ENCODE measurements at regions not wholly inside any gene's neighbourhood (a gene's known extent, or its start where the extent isn't known, plus 50 kb on each side); places are given as distances from the start of the nearest gene placed in this dataset.

- H2BK12ac ChIP-seq (ENCODE audit: low read length) = no peak overlapping the region
- no peaks in the 10 kb centered on the region for H3K36me3 ChIP-seq (replicated peaks in 1 of 2; ENCODE audit: control insufficient read depth in 2 of 2, insufficient read depth in 2 of 2, low read length in 2 of 2)
- H3K14ac ChIP-seq (ENCODE audit: low read length) = no peak overlapping the region
- no peak overlapping the region for H3K4me3 ChIP-seq (ENCODE audit: low read length in 2 of 2)
- no peak overlapping the region for H3K9ac ChIP-seq (ENCODE audit: low read depth, low read length, poor library complexity)
- H3K79me1 ChIP-seq (ENCODE audit: low read depth, low read length) = no peaks in the 10 kb centered on the region
- H3K4me1 ChIP-seq (ENCODE audit: control insufficient read depth in 2 of 2, insufficient read depth in 1 of 2, low read depth in 1 of 2, low read length in 2 of 2) = no peaks in the 10 kb centered on the region
- no peak overlapping the region for H2BK5ac ChIP-seq (ENCODE audit: low read length)
- no peak overlapping the region for H4K8ac ChIP-seq (ENCODE audit: low read depth, low read length)
- H2AFZ ChIP-seq (ENCODE audit: low read length) = no peak overlapping the region
- H2BK15ac ChIP-seq (ENCODE audit: low read length) = no peak overlapping the region
- H3K27ac ChIP-seq (replicated peaks; ENCODE audit: low read length) = no peak overlapping the region
- H3K23ac ChIP-seq (ENCODE audit: low read depth, low read length, poor library complexity) = no peak overlapping the region
- H3K18ac ChIP-seq (ENCODE audit: low read length) = no peak overlapping the region
- H3K4ac ChIP-seq (ENCODE audit: low read length) = no peak overlapping the region
- H2BK120ac ChIP-seq (ENCODE audit: low read depth, low read length) = no peak overlapping the region
- H4K91ac ChIP-seq (ENCODE audit: low read depth, low read length, poor library complexity) = no peak overlapping the region
- H2AK5ac ChIP-seq (ENCODE audit: low read depth, low read length) = no peak overlapping the region
- no peak for DNase-seq (ENCODE audit: low spot score)
- H3K27me3 ChIP-seq (ENCODE audit: control insufficient read depth in 3 of 3, insufficient read depth in 3 of 3, low read depth in 1 of 3, low read length in 3 of 3) = no peaks in the 10 kb centered on the region
- no CpG with 5 or more reads among the region's 2 CpGs for WGBS, 2 donors (ENCODE audit: extremely low coverage in 2 of 2, insufficient read length in 2 of 2, insufficient replicate concordance in 1 of 2)
- H3K4me2 ChIP-seq (ENCODE audit: insufficient read depth, low read length, poor library complexity, severe bottlenecking) = no peak overlapping the region
- no peaks in the 10 kb centered on the region for H3K9me3 ChIP-seq (replicated peaks in 1 of 2; ENCODE audit: control insufficient read depth in 2 of 2, insufficient read depth in 1 of 2, low read depth in 1 of 2, low read length in 2 of 2)
Observed at GRCh38 chr2:78175645-78176044, 653.5 kb upstream of the LRRTM4 start.

GRCh38 chr2:78201064-78201575 is 678.9 kb upstream of the LRRTM4 start:
- Histone ChIP-seq H4K91ac (ENCODE audit: low read depth, low read length, poor library complexity) (no peak overlapping the region), H4K8ac (ENCODE audit: low read depth, low read length) (no peak overlapping the region), H3K14ac (ENCODE audit: low read length) (no peak overlapping the region), H2AK5ac (ENCODE audit: low read depth, low read length) (no peak overlapping the region), H3K79me1 (ENCODE audit: low read depth, low read length) (no peaks in the 10 kb centered on the region), H3K4me3 (ENCODE audit: low read length in 2 of 2) (no peak overlapping the region), H3K4me2 (ENCODE audit: insufficient read depth, low read length, poor library complexity, severe bottlenecking) (no peak overlapping the region), H2AFZ (ENCODE audit: low read length) (no peak overlapping the region), H3K36me3 (replicated peaks in 1 of 2; ENCODE audit: control insufficient read depth in 2 of 2, insufficient read depth in 2 of 2, low read length in 2 of 2) (no peaks in the 10 kb centered on the region), H3K27ac (replicated peaks; ENCODE audit: low read length) (no peak overlapping the region), H3K23ac (ENCODE audit: low read depth, low read length, poor library complexity) (no peak overlapping the region), H3K18ac (ENCODE audit: low read length) (no peak overlapping the region), H3K9ac (ENCODE audit: low read depth, low read length, poor library complexity) (no peak overlapping the region), H3K27me3 (ENCODE audit: control insufficient read depth in 3 of 3, insufficient read depth in 3 of 3, low read depth in 1 of 3, low read length in 3 of 3) (no peaks in the 10 kb centered on the region), H3K4ac (ENCODE audit: low read length) (no peak overlapping the region), H2BK12ac (ENCODE audit: low read length) (no peak overlapping the region), H2BK15ac (ENCODE audit: low read length) (no peak overlapping the region), H3K4me1 (ENCODE audit: control insufficient read depth in 2 of 2, insufficient read depth in 1 of 2, low read depth in 1 of 2, low read length in 2 of 2) (no peaks in the 10 kb centered on the region), H2BK120ac (ENCODE audit: low read depth, low read length) (no peak overlapping the region), H3K9me3 (replicated peaks in 1 of 2; ENCODE audit: control insufficient read depth in 2 of 2, insufficient read depth in 1 of 2, low read depth in 1 of 2, low read length in 2 of 2) (no peaks in the 10 kb centered on the region), H2BK5ac (ENCODE audit: low read length) (no peak overlapping the region)
- DNase-seq (ENCODE audit: low spot score) = no peak
- no CpG with 5 or more reads among the region's 2 CpGs for WGBS, 2 donors (ENCODE audit: extremely low coverage in 2 of 2, insufficient read length in 2 of 2, insufficient replicate concordance in 1 of 2)

- H3K18ac ChIP-seq (ENCODE audit: low read length) = no peak overlapping the region
- H3K9me3 ChIP-seq (replicated peaks in 1 of 2; ENCODE audit: control insufficient read depth in 2 of 2, insufficient read depth in 1 of 2, low read depth in 1 of 2, low read length in 2 of 2) = no peaks in the 10 kb centered on the region
- H3K4me1 ChIP-seq (ENCODE audit: control insufficient read depth in 2 of 2, insufficient read depth in 1 of 2, low read depth in 1 of 2, low read length in 2 of 2) = no peaks in the 10 kb centered on the region
- no peak overlapping the region for H2AFZ ChIP-seq (ENCODE audit: low read length)
- H2BK15ac ChIP-seq (ENCODE audit: low read length) = no peak overlapping the region
- H3K36me3 ChIP-seq (replicated peaks in 1 of 2; ENCODE audit: control insufficient read depth in 2 of 2, insufficient read depth in 2 of 2, low read length in 2 of 2) = no peaks in the 10 kb centered on the region
- no peak overlapping the region for H2BK5ac ChIP-seq (ENCODE audit: low read length)
- no peak overlapping the region for H3K4me2 ChIP-seq (ENCODE audit: insufficient read depth, low read length, poor library complexity, severe bottlenecking)
- H2BK12ac ChIP-seq (ENCODE audit: low read length) = no peak overlapping the region
- H3K79me1 ChIP-seq (ENCODE audit: low read depth, low read length) = no peaks in the 10 kb centered on the region
- H3K4me3 ChIP-seq (ENCODE audit: low read length in 2 of 2) = no peak overlapping the region
- no peak for DNase-seq (ENCODE audit: low spot score)
- no peak overlapping the region for H2BK120ac ChIP-seq (ENCODE audit: low read depth, low read length)
- H3K23ac ChIP-seq (ENCODE audit: low read depth, low read length, poor library complexity) = no peak overlapping the region
- H4K91ac ChIP-seq (ENCODE audit: low read depth, low read length, poor library complexity) = no peak overlapping the region
- no peak overlapping the region for H2AK5ac ChIP-seq (ENCODE audit: low read depth, low read length)
- H3K14ac ChIP-seq (ENCODE audit: low read length) = no peak overlapping the region
- H3K4ac ChIP-seq (ENCODE audit: low read length) = no peak overlapping the region
- no peaks in the 10 kb centered on the region for H3K27me3 ChIP-seq (ENCODE audit: control insufficient read depth in 3 of 3, insufficient read depth in 3 of 3, low read depth in 1 of 3, low read length in 3 of 3)
- no peak overlapping the region for H3K27ac ChIP-seq (replicated peaks; ENCODE audit: low read length)
- H3K9ac ChIP-seq (ENCODE audit: low read depth, low read length, poor library complexity) = no peak overlapping the region
- H4K8ac ChIP-seq (ENCODE audit: low read depth, low read length) = no peak overlapping the region
- WGBS, 2 donors (ENCODE audit: extremely low coverage in 2 of 2, insufficient read length in 2 of 2, insufficient replicate concordance in 1 of 2) = no CpG with 5 or more reads among the region's 3 CpGs
Observed at GRCh38 chr2:78202366-78202765, 680.2 kb upstream of the LRRTM4 start.

- Histone ChIP-seq H3K79me1 (ENCODE audit: low read depth, low read length) (no peaks in the 10 kb centered on the region), H3K23ac (ENCODE audit: low read depth, low read length, poor library complexity) (no peak overlapping the region), H2AFZ (ENCODE audit: low read length) (no peak overlapping the region), H3K14ac (ENCODE audit: low read length) (no peak overlapping the region), H3K4me2 (ENCODE audit: insufficient read depth, low read length, poor library complexity, severe bottlenecking) (no peak overlapping the region), H2BK5ac (ENCODE audit: low read length) (no peak overlapping the region), H3K4ac (ENCODE audit: low read length) (no peak overlapping the region), H2AK5ac (ENCODE audit: low read depth, low read length) (no peak overlapping the region), H3K27ac (replicated peaks; ENCODE audit: low read length) (no peak overlapping the region), H3K36me3 (replicated peaks in 1 of 2; ENCODE audit: control insufficient read depth in 2 of 2, insufficient read depth in 2 of 2, low read length in 2 of 2) (no peaks in the 10 kb centered on the region), H3K18ac (ENCODE audit: low read length) (no peak overlapping the region), H3K4me3 (ENCODE audit: low read length in 2 of 2) (no peak overlapping the region), H2BK12ac (ENCODE audit: low read length) (no peak overlapping the region), H3K9ac (ENCODE audit: low read depth, low read length, poor library complexity) (no peak overlapping the region), H4K91ac (ENCODE audit: low read depth, low read length, poor library complexity) (no peak overlapping the region), H3K27me3 (ENCODE audit: control insufficient read depth in 3 of 3, insufficient read depth in 3 of 3, low read depth in 1 of 3, low read length in 3 of 3) (no peaks in the 10 kb centered on the region), H3K4me1 (ENCODE audit: control insufficient read depth in 2 of 2, insufficient read depth in 1 of 2, low read depth in 1 of 2, low read length in 2 of 2) (no peaks in the 10 kb centered on the region), H3K9me3 (replicated peaks in 1 of 2; ENCODE audit: control insufficient read depth in 2 of 2, insufficient read depth in 1 of 2, low read depth in 1 of 2, low read length in 2 of 2) (no peaks in the 10 kb centered on the region), H2BK15ac (ENCODE audit: low read length) (no peak overlapping the region), H4K8ac (ENCODE audit: low read depth, low read length) (no peak overlapping the region), H2BK120ac (ENCODE audit: low read depth, low read length) (no peak overlapping the region)
- whole genome bisulfite sequencing, 2 donors (ENCODE audit: extremely low coverage in 2 of 2, insufficient read length in 2 of 2, insufficient replicate concordance in 1 of 2) = no CpG with 5 or more reads among the region's 7 CpGs
- no peak for DNase-seq (ENCODE audit: low spot score)
Observed at GRCh38 chr2:78202986-78203670, 681.0 kb upstream of the LRRTM4 start.
